ENCODE measurements at regions not wholly inside any gene's neighbourhood (a gene's known extent, or its start where the extent isn't known, plus 50 kb on each side); places are given as distances from the start of the nearest gene placed in this dataset.
A peak's percentile ranks its signal among the peaks of the same experiment; 100 is the strongest.

DNA sequence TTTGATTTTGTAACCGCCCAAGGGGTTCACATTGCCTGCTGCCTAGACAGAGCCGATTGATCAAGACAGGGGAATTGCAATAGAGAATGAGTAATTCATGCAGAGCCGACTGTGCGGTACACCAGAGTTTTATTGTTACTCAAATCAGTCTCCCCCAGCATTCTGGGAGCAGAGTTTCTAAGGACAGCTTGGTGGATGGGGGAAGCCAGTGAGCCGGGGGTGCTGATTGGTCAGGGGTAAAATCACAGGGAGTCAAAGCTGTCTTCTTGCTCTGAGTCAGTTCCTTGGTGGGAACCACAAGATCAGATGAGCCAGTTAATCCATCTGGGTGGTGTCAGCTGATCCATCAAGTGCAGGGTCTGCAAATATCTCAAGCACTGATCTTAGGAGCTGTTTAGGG is 60.0 kb upstream of the EZR start:
- no peaks in the 10 kb centered on the region for H3K9me2 ChIP-seq (ENCODE audit: insufficient read depth)
- H2AFZ ChIP-seq, result no peak overlapping the region
- no peaks in the 10 kb centered on the region for H3K4me1 ChIP-seq (ENCODE audit: insufficient read depth)
- WGBS, 2 experiments (ENCODE audit: low coverage in 1 of 2, low lambda C conversion rate in 2 of 2, missing lambda C conversion rate in 2 of 2), result 85 to 94% methylated on average over 5 of the region's 5 CpGs
- no peaks in the 10 kb centered on the region for H3K79me2 ChIP-seq (ENCODE audit: insufficient read depth)
- H3K27me3 ChIP-seq (replicated peaks; ENCODE audit: insufficient read depth), result no peaks in the 10 kb centered on the region
- no peaks in the 10 kb centered on the region for H3K36me3 ChIP-seq (ENCODE audit: low read depth)
- in situ Hi-C loops (cut with MboI), result no loop called here
- no peak overlapping the region for H3K4me3 ChIP-seq
- H3K9ac ChIP-seq, result no peak overlapping the region
- H3K27ac ChIP-seq, result no peak overlapping the region
- H3K4me2 ChIP-seq (ENCODE audit: unreplicated experiment), result no peak overlapping the region
- H4K20me1 ChIP-seq (ENCODE audit: insufficient read depth), result no peaks in the 10 kb centered on the region
- peak; percentile 16 for DNase-seq
- H3K9me3 ChIP-seq (ENCODE audit: low read depth), result no peaks in the 10 kb centered on the region
- H3F3A ChIP-seq (ENCODE audit: insufficient read depth), result no peaks in the 10 kb centered on the region
- TF ChIP-seq EZH2phosphoT487 (IDR thresholded peaks at IDR 0.05; ENCODE audit: insufficient read depth, low read depth) (no peak), EZH2 (IDR thresholded peaks at IDR 0.05; ENCODE audit: insufficient read depth, poor library complexity, severe bottlenecking) (no peak)

DNA sequence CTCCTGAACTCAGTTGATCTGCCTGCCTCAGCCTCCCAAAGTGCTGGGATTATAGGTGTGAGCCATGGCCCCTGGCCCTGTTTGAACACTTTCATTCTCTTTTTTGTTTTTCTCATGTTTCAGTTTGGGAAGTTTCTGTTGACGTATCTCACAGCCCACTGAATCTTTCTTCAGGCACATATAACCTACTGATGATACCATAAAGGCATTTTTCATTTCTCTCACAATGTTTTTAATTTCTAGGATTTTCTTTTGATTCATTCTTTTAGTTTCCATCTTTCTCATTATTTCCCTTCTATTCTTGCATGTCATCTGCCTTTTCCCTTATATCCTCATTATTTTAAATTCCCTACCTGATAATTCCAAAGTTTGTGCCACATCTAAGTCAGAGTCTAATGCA is 58.5 kb upstream of the EZR start:
- H2AFZ ChIP-seq, result no peak overlapping the region
- 71 to 81% methylated on average over 1 of the region's 1 CpG for WGBS, 2 experiments (ENCODE audit: low coverage in 1 of 2, low lambda C conversion rate in 2 of 2, missing lambda C conversion rate in 2 of 2)
- no peak overlapping the region for H3K9ac ChIP-seq
- no peaks in the 10 kb centered on the region for H3F3A ChIP-seq (ENCODE audit: insufficient read depth)
- H3K4me1 ChIP-seq (ENCODE audit: insufficient read depth), result no peaks in the 10 kb centered on the region
- no peaks in the 10 kb centered on the region for H3K27me3 ChIP-seq (replicated peaks; ENCODE audit: insufficient read depth)
- no peak overlapping the region for H3K4me3 ChIP-seq
- in situ Hi-C loops (cut with MboI), result no loop called here
- no peak overlapping the region for H3K27ac ChIP-seq
- H3K4me2 ChIP-seq (ENCODE audit: unreplicated experiment), result no peak overlapping the region
- H3K9me2 ChIP-seq (ENCODE audit: insufficient read depth), result no peaks in the 10 kb centered on the region
- no peaks in the 10 kb centered on the region for H3K9me3 ChIP-seq (ENCODE audit: low read depth)
- DNase-seq, result no peak
- TF ChIP-seq EZH2phosphoT487 (IDR thresholded peaks at IDR 0.05; ENCODE audit: insufficient read depth, low read depth), result no peak
- no peak for TF ChIP-seq EZH2 (IDR thresholded peaks at IDR 0.05; ENCODE audit: insufficient read depth, poor library complexity, severe bottlenecking)
- no peaks in the 10 kb centered on the region for H3K36me3 ChIP-seq (ENCODE audit: low read depth)
- H4K20me1 ChIP-seq (ENCODE audit: insufficient read depth), result no peaks in the 10 kb centered on the region
- H3K79me2 ChIP-seq (ENCODE audit: insufficient read depth), result no peaks in the 10 kb centered on the region

DNA sequence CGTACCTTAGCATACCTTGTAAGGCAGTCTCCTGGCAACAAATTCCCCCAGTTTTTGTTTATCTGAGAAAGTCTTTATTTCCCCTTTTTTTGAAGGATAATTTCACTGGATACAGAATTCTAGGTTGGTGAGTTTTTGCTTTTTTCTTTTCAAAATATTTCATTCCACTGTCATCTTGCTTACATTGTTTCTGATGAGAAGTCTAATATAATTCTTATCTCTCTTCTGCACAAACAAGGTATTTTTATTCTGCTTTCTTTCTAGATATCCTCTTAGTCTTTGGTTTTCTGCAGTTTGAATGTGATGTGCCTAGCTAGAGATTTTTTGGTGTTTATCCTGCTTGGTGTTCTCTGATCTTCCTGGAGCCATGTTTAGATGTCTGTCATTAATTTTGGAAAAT is 57.7 kb upstream of the EZR start:
- Histone ChIP-seq H3K4me1 (ENCODE audit: insufficient read depth) (no peaks in the 10 kb centered on the region), H3K36me3 (ENCODE audit: low read depth) (no peaks in the 10 kb centered on the region), H3K4me3 (no peak overlapping the region), H4K20me1 (ENCODE audit: insufficient read depth) (no peaks in the 10 kb centered on the region), H3F3A (ENCODE audit: insufficient read depth) (no peaks in the 10 kb centered on the region), H3K9me2 (ENCODE audit: insufficient read depth) (no peaks in the 10 kb centered on the region), H3K4me2 (ENCODE audit: unreplicated experiment) (no peak overlapping the region), H3K9me3 (ENCODE audit: low read depth) (no peaks in the 10 kb centered on the region), H3K9ac (no peak overlapping the region), H3K27me3 (replicated peaks; ENCODE audit: insufficient read depth) (no peaks in the 10 kb centered on the region), H2AFZ (no peak overlapping the region), H3K79me2 (ENCODE audit: insufficient read depth) (no peaks in the 10 kb centered on the region), H3K27ac (no peak overlapping the region)
- WGBS, 2 experiments (ENCODE audit: low coverage in 1 of 2, low lambda C conversion rate in 2 of 2, missing lambda C conversion rate in 2 of 2), result 43 to 64% methylated on average over 1 of the region's 1 CpG
- DNase-seq, result no peak
- TF ChIP-seq EZH2 (IDR thresholded peaks at IDR 0.05; ENCODE audit: insufficient read depth, poor library complexity, severe bottlenecking) (no peak), EZH2phosphoT487 (IDR thresholded peaks at IDR 0.05; ENCODE audit: insufficient read depth, low read depth) (no peak)
- in situ Hi-C loops (cut with MboI), result no loop called here

DNA sequence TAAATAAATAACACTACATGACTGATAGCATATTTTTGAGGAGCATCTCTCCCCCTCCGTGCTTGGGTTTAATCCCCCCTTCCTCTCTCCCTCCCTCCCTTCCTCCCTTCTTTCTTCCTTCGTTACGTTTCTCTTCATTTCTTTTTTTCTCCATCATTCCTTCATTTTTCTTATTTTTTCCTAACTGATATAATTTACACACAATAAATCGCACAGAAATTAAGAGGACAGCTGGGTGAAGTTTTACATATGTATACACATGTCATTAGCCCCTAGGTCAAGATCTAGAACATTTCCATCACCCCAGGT is 51.4 kb upstream of the EZR start:
- Histone ChIP-seq H2AFZ (no peak overlapping the region), H3K27me3 (replicated peaks; ENCODE audit: insufficient read depth) (no peaks in the 10 kb centered on the region), H3K4me3 (no peak overlapping the region), H3F3A (ENCODE audit: insufficient read depth) (0 out of 2 replicates have a peak, but pooled peaks cover 5% of the 10 kb centered on the region), H3K27ac (no peak overlapping the region), H3K36me3 (ENCODE audit: low read depth) (no peaks in the 10 kb centered on the region), H3K4me2 (ENCODE audit: unreplicated experiment) (no peak overlapping the region), H3K79me2 (ENCODE audit: insufficient read depth) (no peaks in the 10 kb centered on the region), H3K9me2 (ENCODE audit: insufficient read depth) (no peaks in the 10 kb centered on the region), H4K20me1 (ENCODE audit: insufficient read depth) (no peaks in the 10 kb centered on the region), H3K9ac (no peak overlapping the region), H3K4me1 (ENCODE audit: insufficient read depth) (no peaks in the 10 kb centered on the region), H3K9me3 (ENCODE audit: low read depth) (no peaks in the 10 kb centered on the region)
- in situ Hi-C loops (cut with MboI), result no loop called here
- DNase-seq, result no peak
- TF ChIP-seq EZH2 (IDR thresholded peaks at IDR 0.05; ENCODE audit: insufficient read depth, poor library complexity, severe bottlenecking) (no peak), EZH2phosphoT487 (IDR thresholded peaks at IDR 0.05; ENCODE audit: insufficient read depth, low read depth) (no peak)
- WGBS, 2 experiments (ENCODE audit: low coverage in 1 of 2, low lambda C conversion rate in 2 of 2, missing lambda C conversion rate in 2 of 2), result 81 to 100% methylated on average over 1 to 4 of the region's 4 CpGs
